AG04449 (cell line): ENCODE measurements at regions not wholly inside any gene's neighbourhood (a gene's known extent, or its start where the extent isn't known, plus 50 kb on each side); places are given as distances from the start of the nearest gene placed in this dataset.

Experiments
- CTCF ChIA-PET: fragments of 350-600 bp; formaldehyde crosslinking; extraction: SDS; loops from one replicate; lab custom pipeline; 2021; ENCODE audit warnings: antibody characterized with exemption; lab: Yijun Ruan, JAX
- POLR2A ChIA-PET: fragments of 400-600, 350-600 bp; formaldehyde crosslinking; extraction: SDS; loops from one replicate; lab custom pipeline; 2020; ENCODE audit warnings: antibody characterized with exemption, inconsistent platforms; lab: Yijun Ruan, JAX
- DNase-seq: peaks from one replicate; pipeline ENCODE4 v3.0.0-alpha.2; 2010; ENCODE audit warnings: low read depth, low spot score
- H3K4me3 ChIP-seq: 2 replicates; pipeline ENCODE4 v1.5.1; 2011; ENCODE audit warnings: low read depth, mild to moderate bottlenecking, control low read depth, low read length
- CTCF ChIP-seq: IDR thresholded peaks from one replicate; pipeline ENCODE4 v1.5.1; 2011; ENCODE audit warnings: mild to moderate bottlenecking, moderate library complexity, low read length, control low read depth, inconsistent platforms; ENCODE audit not compliant: insufficient read depth; ENCODE audit errors: missing control alignments

- no peak for TF ChIP-seq CTCF
- no peak overlapping the region for H3K4me3 ChIP-seq
- DNase-seq = no peak
- POLR2A ChIA-PET = no interaction called here
- CTCF ChIA-PET = no interaction called here
Observed at GRCh38 chr6:91711518-91711917, 1124.6 kb upstream of the MAP3K7 start.

- ChIA-PET CTCF (no interaction called here), POLR2A (no interaction called here)
- no peak for DNase-seq
- no peak overlapping the region for H3K4me3 ChIP-seq
- no peak for TF ChIP-seq CTCF
Observed at GRCh38 chr6:91710342-91710741, 1123.5 kb upstream of the MAP3K7 start.

GRCh38 chr6:91708534-91708933 is 1121.7 kb upstream of the MAP3K7 start:
- no peak for TF ChIP-seq CTCF
- no peak for DNase-seq
- ChIA-PET CTCF (no interaction called here), POLR2A (no interaction called here)
- no peak overlapping the region for H3K4me3 ChIP-seq

- ChIA-PET POLR2A (interaction anchor here (0.7 kb wide), 1 partner anchor 277 kb away, joined by 3 read pairs; no protein-coding TSS in a partner anchor), CTCF (no interaction called here)
- no peak for TF ChIP-seq CTCF
- H3K4me3 ChIP-seq = no peak overlapping the region
- DNase-seq = no peak
Observed at GRCh38 chr6:91705646-91706045, 1118.8 kb upstream of the MAP3K7 start.

GRCh38 chr6:91704531-91704930 is 1117.7 kb upstream of the MAP3K7 start:
- POLR2A ChIA-PET = no interaction called here
- H3K4me3 ChIP-seq = no peak overlapping the region
- TF ChIP-seq CTCF = no peak
- no peak for DNase-seq
- CTCF ChIA-PET = no interaction called here

GRCh38 chr6:91697010-91697695 is 1110.3 kb upstream of the MAP3K7 start:
- CTCF ChIA-PET = no interaction called here
- no peak for DNase-seq
- H3K4me3 ChIP-seq = no peak overlapping the region
- no peak for TF ChIP-seq CTCF
- POLR2A ChIA-PET = no interaction called here
